ENCODE measurements at regions not wholly inside any gene's neighbourhood (a gene's known extent, or its start where the extent isn't known, plus 50 kb on each side); places are given as distances from the start of the nearest gene placed in this dataset.
"Not testable (repeated sequence)": the region's sequence is repeated elsewhere in the genome, so short reads cannot be mapped to it uniquely, and the experiment has no call there.

DNA sequence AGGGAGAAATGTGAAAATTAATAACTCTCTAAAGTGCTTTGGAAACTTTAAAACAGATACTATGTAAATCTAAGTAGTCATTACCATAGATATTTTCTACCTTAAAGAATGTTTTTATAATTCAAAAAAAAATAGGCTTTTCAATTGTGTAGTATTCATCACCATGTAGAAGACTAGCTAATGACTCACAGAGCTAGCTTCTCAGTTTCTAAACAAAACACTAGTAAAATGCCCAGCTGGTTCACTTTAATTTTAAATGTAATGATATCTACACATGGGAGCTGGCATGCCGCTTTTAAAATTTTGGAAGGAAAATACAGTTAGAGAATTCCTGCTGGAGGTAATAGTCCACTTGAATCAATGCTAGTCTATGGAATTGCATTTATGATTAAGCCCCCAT, 509.8 kb downstream of the CSNK1G3 start:
- no peaks in the 10 kb centered on the region for H3K27me3 ChIP-seq (ENCODE audit: insufficient read depth, low read depth)
- no peak for TF ChIP-seq CTCF (conservative IDR thresholded peaks at IDR 0.05; ENCODE audit: low read depth, low read length)
- H2AFZ ChIP-seq (ENCODE audit: low read depth) = no peak overlapping the region

DNA sequence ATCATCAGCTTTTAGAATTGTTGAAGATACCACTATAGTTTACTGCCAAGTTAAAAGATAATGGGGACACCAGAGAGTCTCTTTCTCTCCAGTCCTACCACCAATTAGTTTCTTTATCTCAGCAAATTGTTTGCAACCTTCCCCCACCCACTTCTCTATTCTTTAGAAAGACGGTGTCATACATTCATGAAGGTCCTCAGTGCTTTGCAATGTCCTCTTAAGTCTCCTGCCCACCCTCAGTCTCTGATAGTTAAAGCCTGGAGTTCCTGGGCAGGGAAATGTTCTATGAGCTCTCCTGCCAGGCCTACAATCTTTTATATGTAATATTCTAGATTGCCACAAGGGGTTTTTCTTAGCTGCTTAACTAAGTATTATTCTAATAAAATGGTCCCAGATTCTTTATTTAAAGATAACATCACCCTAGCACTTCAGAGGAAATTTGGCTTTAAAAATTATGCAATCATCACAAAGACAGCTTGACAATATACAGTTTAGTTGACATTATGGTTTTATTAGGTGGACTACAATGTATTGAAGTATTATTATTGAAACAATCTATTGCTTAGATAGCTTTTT, 509.2 kb downstream of the CSNK1G3 start:
- Histone ChIP-seq H3K27me3 (ENCODE audit: insufficient read depth, low read depth) (no peaks in the 10 kb centered on the region), H2AFZ (ENCODE audit: low read depth) (no peak overlapping the region), H3K4me1 (ENCODE audit: low read depth, poor library complexity, severe bottlenecking) (no peaks in the 10 kb centered on the region), H3K27ac (no peak overlapping the region), H3K4me2 (no peak overlapping the region), H3K79me2 (ENCODE audit: insufficient read depth, low read depth) (no peaks in the 10 kb centered on the region), H3K4me3 (IDR thresholded peaks at IDR 0.05; ENCODE audit: insufficient read depth, low read depth, low read length) (no peak overlapping the region), H3K9ac (no peak overlapping the region), H4K20me1 (ENCODE audit: insufficient read depth) (no peaks in the 10 kb centered on the region), H3K36me3 (ENCODE audit: insufficient read depth) (no peaks in the 10 kb centered on the region)
- no peak for TF ChIP-seq CTCF (conservative IDR thresholded peaks at IDR 0.05; ENCODE audit: low read depth, low read length)

More for the DNA sequence above, 509.8 kb downstream of the CSNK1G3 start:
- Histone ChIP-seq H3K27ac (no peak overlapping the region), H4K20me1 (ENCODE audit: insufficient read depth) (no peaks in the 10 kb centered on the region), H3K4me2 (no peak overlapping the region), H3K9ac (no peak overlapping the region), H3K4me1 (ENCODE audit: low read depth, poor library complexity, severe bottlenecking) (no peaks in the 10 kb centered on the region), H3K4me3 (IDR thresholded peaks at IDR 0.05; ENCODE audit: insufficient read depth, low read depth, low read length) (no peak overlapping the region), H3K36me3 (ENCODE audit: insufficient read depth) (no peaks in the 10 kb centered on the region), H3K79me2 (ENCODE audit: insufficient read depth, low read depth) (no peaks in the 10 kb centered on the region)

DNA sequence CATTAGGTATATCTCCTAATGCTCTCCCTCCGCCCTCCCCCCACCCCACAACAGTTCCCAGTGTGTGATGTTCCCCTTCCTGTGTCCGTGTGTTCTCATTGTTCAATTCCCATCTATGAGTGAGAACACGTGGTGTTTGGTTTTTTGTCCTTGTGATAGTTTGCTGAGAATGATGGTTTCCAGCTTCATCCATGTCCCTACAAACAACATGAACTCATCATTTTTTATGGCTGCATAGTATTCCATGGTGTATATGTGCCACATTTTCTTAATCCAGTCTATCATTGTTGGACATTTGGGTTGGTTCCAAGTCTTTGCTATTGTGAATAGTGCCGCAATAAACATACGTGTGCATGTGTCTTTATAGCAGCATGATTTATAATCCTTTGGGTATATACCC, 505.3 kb downstream of the CSNK1G3 start:
- H3K9ac ChIP-seq; H3K36me3 ChIP-seq (ENCODE audit: insufficient read depth); H3K27ac ChIP-seq; H3K4me1 ChIP-seq (ENCODE audit: low read depth, poor library complexity, severe bottlenecking); H3K27me3 ChIP-seq (ENCODE audit: insufficient read depth, low read depth); H2AFZ ChIP-seq (ENCODE audit: low read depth); H3K4me2 ChIP-seq; H4K20me1 ChIP-seq (ENCODE audit: insufficient read depth); H3K79me2 ChIP-seq (ENCODE audit: insufficient read depth, low read depth); H3K4me3 ChIP-seq (IDR thresholded peaks at IDR 0.05; ENCODE audit: insufficient read depth, low read depth, low read length): not testable (repeated sequence)

DNA sequence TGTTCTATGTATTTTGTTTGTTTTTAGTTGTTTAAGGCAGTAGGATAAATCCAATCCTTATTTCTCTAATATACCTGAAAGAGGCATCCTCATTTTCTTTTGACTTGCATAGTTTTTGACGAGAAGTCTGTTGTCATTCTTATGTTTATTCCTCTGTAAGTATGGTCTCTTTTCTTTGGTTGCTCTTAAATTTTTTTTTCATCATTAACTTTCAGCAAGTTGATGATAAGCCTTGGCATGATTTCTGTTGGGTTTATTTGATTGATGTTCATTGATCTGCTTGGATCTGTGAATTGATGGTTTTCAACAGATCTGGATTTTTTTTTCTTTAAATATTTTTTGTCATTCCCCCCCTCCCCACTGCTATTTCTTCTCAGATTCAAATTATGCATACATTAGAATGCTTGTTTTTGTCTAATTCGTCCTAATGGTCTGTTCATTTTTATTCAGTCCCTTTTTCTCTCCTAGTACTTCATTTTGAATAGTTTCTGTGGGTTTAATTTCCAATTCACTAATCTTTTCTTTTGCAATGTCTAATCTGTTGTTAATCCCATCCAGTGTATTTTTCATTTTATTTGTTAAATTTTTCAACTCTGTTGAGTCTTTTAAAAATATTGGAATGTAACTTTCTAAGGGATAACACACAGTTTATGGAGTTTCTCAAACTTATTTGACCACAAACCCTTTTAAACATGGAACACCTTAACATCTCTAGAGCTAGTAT, 495.9 kb downstream of the CSNK1G3 start:
- Histone ChIP-seq H4K20me1 (ENCODE audit: insufficient read depth) (no peaks in the 10 kb centered on the region), H3K4me3 (IDR thresholded peaks at IDR 0.05; ENCODE audit: insufficient read depth, low read depth, low read length) (no peak overlapping the region), H3K4me2 (no peak overlapping the region), H2AFZ (ENCODE audit: low read depth) (no peak overlapping the region), H3K27me3 (ENCODE audit: insufficient read depth, low read depth) (no peaks in the 10 kb centered on the region), H3K36me3 (ENCODE audit: insufficient read depth) (no peaks in the 10 kb centered on the region), H3K79me2 (ENCODE audit: insufficient read depth, low read depth) (no peaks in the 10 kb centered on the region), H3K9ac (no peak overlapping the region), H3K4me1 (ENCODE audit: low read depth, poor library complexity, severe bottlenecking) (no peaks in the 10 kb centered on the region), H3K27ac (no peak overlapping the region)
- TF ChIP-seq CTCF (conservative IDR thresholded peaks at IDR 0.05; ENCODE audit: low read depth, low read length) = no peak

- Histone ChIP-seq H3K4me3 (IDR thresholded peaks at IDR 0.05; ENCODE audit: insufficient read depth, low read depth, low read length) (no peak overlapping the region), H3K36me3 (ENCODE audit: insufficient read depth) (no peaks in the 10 kb centered on the region), H3K27me3 (ENCODE audit: insufficient read depth, low read depth) (no peaks in the 10 kb centered on the region), H4K20me1 (ENCODE audit: insufficient read depth) (no peaks in the 10 kb centered on the region), H3K4me2 (no peak overlapping the region), H3K27ac (no peak overlapping the region), H3K79me2 (ENCODE audit: insufficient read depth, low read depth) (no peaks in the 10 kb centered on the region), H3K4me1 (ENCODE audit: low read depth, poor library complexity, severe bottlenecking) (no peaks in the 10 kb centered on the region), H3K9ac (no peak overlapping the region), H2AFZ (ENCODE audit: low read depth) (no peak overlapping the region)
- TF ChIP-seq CTCF (conservative IDR thresholded peaks at IDR 0.05; ENCODE audit: low read depth, low read length) = no peak
Measured at GRCh38 chr5:124001036-124001615, 489.1 kb downstream of the CSNK1G3 start.
